HepG2 (cell line): ENCODE measurements at regions not wholly inside any gene's neighbourhood (a gene's known extent, or its start where the extent isn't known, plus 50 kb on each side); places are given as distances from the start of the nearest gene placed in this dataset.

ENCODE experiments used
- ATAC-seq: fragments of 200-7000 bp; cut with Tn5 transposase; 3 replicates; pipeline ENCODE4 v1.9.1; 2020; ENCODE audit warnings: mild to moderate bottlenecking, moderate library complexity
- BruUV-seq: library from RNA; stranded (reverse); fragments of 400-500 nt; replicated peaks from 2 replicates; lab custom pipeline; 2021; lab: Mats Ljungman, UMichigan
- CTCF ChIA-PET: fragments of 300-600 bp; formaldehyde crosslinking; extraction: SDS; loops from one replicate; lab custom pipeline; 2021; ENCODE audit warnings: low total read pairs, inconsistent platforms, low intra/inter-chr PET ratio; lab: Yijun Ruan, JAX
- POLR2A ChIA-PET: fragments of 350-600 bp; sonication (Branson Sonifier 250); formaldehyde crosslinking; loops from one replicate; lab custom pipeline; 2020; ENCODE audit warnings: antibody characterized with exemption, inconsistent platforms; lab: Yijun Ruan, JAX
- DNase-seq: peaks from one replicate; pipeline ENCODE4 v3.0.0-alpha.2; 2015; ENCODE audit warnings: low spot score
- FAIRE-seq: peaks from 3 replicates; lab custom pipeline; 2011; peaks lifted over from hg19 to GRCh38; lab: Jason Lieb, UNC
- H2AFZ ChIP-seq: one replicate; pipeline ENCODE4 v1.6.1; 2011; ENCODE audit warnings: low read length, inconsistent platforms
- H3K27ac ChIP-seq: fragments of 300-600 bp; 3 replicates; pipeline ENCODE4 v1.8.0; 2011; ENCODE audit warnings: mixed run types, mild to moderate bottlenecking, mixed read lengths, low read length, inconsistent platforms; ENCODE audit not compliant: insufficient read depth; ENCODE audit errors: extremely low read length
- H3K27me3 ChIP-seq, 2 experiments: fragments of 200-600 bp in 1 of 2; 2 replicates in 1 of 2; 3 replicates in 1 of 2; pipeline versions ENCODE4 v1.6.0 to v1.8.0; 2011; ENCODE audit warnings: low read length in 2 of 2, mild to moderate bottlenecking in 2 of 2, moderate library complexity in 2 of 2, inconsistent platforms in 1 of 2; ENCODE audit not compliant: insufficient read depth in 2 of 2, control insufficient read depth in 1 of 2
- H3K36me3 ChIP-seq, 2 experiments: fragments of 200-600 bp in 1 of 2; replicated peaks in 1 of 2; 2 replicates in 1 of 2; 3 replicates in 1 of 2; pipeline versions ENCODE4 v1.5.1 to v1.8.0; 2011; ENCODE audit warnings: low read length in 2 of 2, inconsistent platforms in 1 of 2; ENCODE audit not compliant: insufficient read depth in 2 of 2, control insufficient read depth in 1 of 2
- H3K4me1 ChIP-seq: 2 replicates; pipeline ENCODE4 v1.5.1; 2012; ENCODE audit warnings: low read length, inconsistent platforms; ENCODE audit not compliant: insufficient read depth
- H3K4me2 ChIP-seq: 2 replicates; pipeline ENCODE4 v1.6.0; 2011; ENCODE audit warnings: low read depth, low read length, inconsistent platforms
- H3K4me3 ChIP-seq, 3 experiments: fragments of 200-600 bp in 1 of 3; sonication (generic), shearing (Covaris generic) in 1 of 3; replicated peaks in 1 of 3; 2 replicates each; pipeline ENCODE4 v1.5.1; 2011 to 2016; ENCODE audit warnings: low read length in 3 of 3, inconsistent platforms in 2 of 3, low read depth in 2 of 3, mild to moderate bottlenecking in 2 of 3, control low read depth in 1 of 3, mixed read lengths in 1 of 3; ENCODE audit not compliant: insufficient read depth in 1 of 3
- H3K79me2 ChIP-seq: one replicate; pipeline ENCODE4 v1.6.1; 2011; ENCODE audit warnings: low read length, inconsistent platforms; ENCODE audit not compliant: insufficient read depth
- H3K9ac ChIP-seq: 2 replicates; pipeline ENCODE4 v1.6.0; 2011; ENCODE audit warnings: mild to moderate bottlenecking, low read depth, low read length, inconsistent platforms; ENCODE audit not compliant: insufficient read depth
- H3K9me3 ChIP-seq: 2 replicates; pipeline ENCODE4 v1.5.1; 2012; ENCODE audit warnings: mild to moderate bottlenecking, low read length
- H4K20me1 ChIP-seq: 2 replicates; pipeline ENCODE4 v1.6.0; 2011; ENCODE audit warnings: inconsistent platforms, mild to moderate bottlenecking, low read length, moderate library complexity; ENCODE audit not compliant: insufficient read depth
- GFI1 ChIP-seq: sonication (generic); formaldehyde crosslinking; IDR thresholded peaks from 2 replicates; pipeline ENCODE4 v1.5.0; 2020; ENCODE audit warnings: missing genetic modification reagents, mild to moderate bottlenecking, borderline replicate concordance
- WGBS: methylation state at CpG from one replicate; pipeline ENCODE4 v1.1.6; 2017; ENCODE audit warnings: low lambda C conversion rate; 5-methylcytosine and 5-hydroxymethylcytosine counted together
- in situ Hi-C: cut with HindIII; loops from 2 replicates; pipeline ENCODE4 v1.10.0; 2017; ENCODE audit warnings: low pct_unique_long_range_greater_than_20kb; ENCODE audit not compliant: extremely low pct_ligation_motif_present
- intact Hi-C: fragments of 100-400 bp; cut with micrococcal nuclease; formaldehyde crosslinking; loops from one replicate; pipeline ENCODE4 v1.10.0; 2022; ENCODE audit not compliant: unreplicated experiment
- TF ChIP-seq, protein P1 (sequence below): sonication (generic); formaldehyde crosslinking; IDR thresholded peaks from 2 replicates; pipeline ENCODE4 v1.8.1; 2023; ENCODE audit warnings: mild to moderate bottlenecking, missing genetic modification reagents, borderline replicate concordance
- TF ChIP-seq, protein P2 (sequence below): sonication (generic); formaldehyde crosslinking; IDR thresholded peaks from 2 replicates; pipeline ENCODE4 v1.4.0; 2020; ENCODE audit warnings: missing genetic modification reagents, mild to moderate bottlenecking, borderline replicate concordance

DNA sequence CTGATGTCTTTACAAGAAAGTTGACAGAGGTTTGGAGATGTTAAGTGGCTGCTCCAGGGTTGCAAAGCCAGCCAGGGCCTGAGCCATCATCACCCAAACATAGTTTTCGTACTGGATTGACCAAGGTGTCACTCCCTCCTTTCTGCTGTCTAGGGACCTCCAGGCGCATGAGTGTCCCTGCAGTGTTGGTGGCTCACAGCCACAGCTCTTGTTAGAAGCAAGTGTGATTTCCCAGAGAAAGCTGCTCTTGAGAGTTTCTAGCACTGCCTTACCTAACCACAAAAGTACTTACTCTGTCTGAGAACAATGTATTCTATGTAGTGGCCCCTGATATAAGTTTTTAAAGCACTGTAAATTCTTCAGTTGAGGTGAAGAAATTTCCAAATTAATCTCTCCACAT is 144.1 kb downstream of the SOX2 start:
- Histone ChIP-seq H3K9ac (no peak overlapping the region), H3K4me1 (0 out of 2 replicates have a peak, but pooled peaks cover 5% of the 10 kb centered on the region), H3K79me2 (no peaks in the 10 kb centered on the region), H3K27me3 (no peaks in the 10 kb centered on the region; a peak in 1 of 5 replicates)
- DNase-seq (no peak), ATAC-seq (no peak)
- BruUV-seq = no TSS peak
- WGBS = 0% methylated on average over 1 of the region's 2 CpGs
- POLR2A ChIA-PET = no interaction called here
- TF ChIP-seq, protein P1, sequence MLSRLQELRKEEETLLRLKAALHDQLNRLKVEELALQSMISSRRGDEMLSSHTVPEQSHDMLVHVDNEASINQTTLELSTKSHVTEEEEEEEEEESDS (CRISPR knock-in tag) = no peak
- TF ChIP-seq GFI1 (CRISPR knock-in tag) = no peak
- TF ChIP-seq, all 625 proteins: peak for 0
- no peaks in the 10 kb centered on the region for H3K9me3 ChIP-seq
- H3K27ac ChIP-seq = no peak overlapping the region
- H2AFZ ChIP-seq = no peak overlapping the region
- in situ Hi-C loops = no loop called here
- intact Hi-C loops = no loop called here
- CTCF ChIA-PET = no interaction called here
- no peak overlapping the region for H3K4me3 ChIP-seq
- no peaks in the 10 kb centered on the region for H3K36me3 ChIP-seq
- no peak overlapping the region for H3K4me2 ChIP-seq
- no peaks in the 10 kb centered on the region for H4K20me1 ChIP-seq
- no peak for FAIRE-seq

DNA sequence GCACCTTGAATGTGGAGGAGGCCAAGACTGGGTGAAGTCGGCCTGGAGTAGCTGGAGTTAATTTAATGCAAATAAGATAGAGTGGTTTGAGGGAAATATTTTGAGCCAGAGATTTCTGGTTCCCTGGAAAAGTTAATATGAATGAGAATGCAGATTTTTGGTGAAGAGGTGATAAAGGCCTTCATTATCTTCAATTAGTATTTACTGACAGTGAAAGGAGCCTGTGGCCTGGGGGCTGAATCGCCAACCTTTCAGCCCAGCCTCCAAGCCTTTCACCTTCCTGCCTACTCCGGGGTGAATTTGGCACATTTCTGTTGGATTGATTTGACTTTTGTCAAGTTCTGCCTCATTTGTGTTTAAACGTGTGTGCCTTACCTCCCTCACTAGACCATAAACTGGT is 147.8 kb downstream of the SOX2 start:
- FAIRE-seq = no peak
- Histone ChIP-seq H4K20me1 (no peaks in the 10 kb centered on the region), H3K9ac (no peak overlapping the region), H3K4me1 (no peaks in the 10 kb centered on the region), H3K79me2 (no peaks in the 10 kb centered on the region), H2AFZ (no peak overlapping the region), H3K4me3 (no peak overlapping the region), H3K36me3 (no peaks in the 10 kb centered on the region), H3K9me3 (no peaks in the 10 kb centered on the region), H3K27ac (no peak overlapping the region)
- POLR2A ChIA-PET = no interaction called here
- no TSS peak for BruUV-seq
- 31% methylated on average over 4 of the region's 4 CpGs for WGBS
- intact Hi-C loops = no loop called here
- no peak for ATAC-seq
- TF ChIP-seq, protein P2, sequence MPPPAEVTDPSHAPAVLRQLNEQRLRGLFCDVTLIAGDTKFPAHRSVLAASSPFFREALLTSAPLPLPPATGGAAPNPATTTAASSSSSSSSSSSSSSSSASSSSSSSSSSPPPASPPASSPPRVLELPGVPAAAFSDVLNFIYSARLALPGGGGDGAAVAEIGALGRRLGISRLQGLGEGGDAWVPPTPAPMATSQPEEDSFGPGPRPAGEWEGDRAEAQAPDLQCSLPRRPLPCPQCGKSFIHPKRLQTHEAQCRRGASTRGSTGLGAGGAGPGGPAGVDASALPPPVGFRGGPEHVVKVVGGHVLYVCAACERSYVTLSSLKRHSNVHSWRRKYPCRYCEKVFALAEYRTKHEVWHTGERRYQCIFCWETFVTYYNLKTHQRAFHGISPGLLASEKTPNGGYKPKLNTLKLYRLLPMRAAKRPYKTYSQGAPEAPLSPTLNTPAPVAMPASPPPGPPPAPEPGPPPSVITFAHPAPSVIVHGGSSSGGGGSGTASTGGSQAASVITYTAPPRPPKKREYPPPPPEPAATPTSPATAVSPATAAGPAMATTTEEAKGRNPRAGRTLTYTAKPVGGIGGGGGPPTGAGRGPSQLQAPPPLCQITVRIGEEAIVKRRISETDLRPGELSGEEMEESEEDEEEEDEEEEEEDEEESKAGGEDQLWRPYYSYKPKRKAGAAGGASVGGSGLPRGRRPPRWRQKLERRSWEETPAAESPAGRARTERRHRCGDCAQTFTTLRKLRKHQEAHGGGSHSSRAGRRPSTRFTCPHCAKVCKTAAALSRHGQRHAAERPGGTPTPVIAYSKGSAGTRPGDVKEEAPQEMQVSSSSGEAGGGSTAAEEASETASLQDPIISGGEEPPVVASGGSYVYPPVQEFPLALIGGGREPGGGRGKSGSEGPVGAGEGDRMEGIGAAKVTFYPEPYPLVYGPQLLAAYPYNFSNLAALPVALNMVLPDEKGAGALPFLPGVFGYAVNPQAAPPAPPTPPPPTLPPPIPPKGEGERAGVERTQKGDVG = no peak
- TF ChIP-seq, all 625 proteins: peak for 0
- H3K27me3 ChIP-seq = no peaks in the 10 kb centered on the region; a peak in 1 of 5 replicates
- DNase-seq = no peak
- no peak overlapping the region for H3K4me2 ChIP-seq
- CTCF ChIA-PET = no interaction called here
- in situ Hi-C loops = no loop called here
